Loucy (cell line): ENCODE measurements at regions not wholly inside any gene's neighbourhood (a gene's known extent, or its start where the extent isn't known, plus 50 kb on each side); places are given as distances from the start of the nearest gene placed in this dataset.

ENCODE experiments used
- H2AFZ ChIP-seq: fragments of 200-600 bp; sonication (generic); 2 replicates; pipeline ENCODE4 v1.6.0; 2016; ENCODE audit warnings: antibody characterized with exemption, mild to moderate bottlenecking, low read length, moderate library complexity
- H3F3A ChIP-seq: fragments of 200-600 bp; 2 replicates; pipeline ENCODE4 v1.6.0; 2016; ENCODE audit warnings: antibody characterized with exemption, low read depth, mild to moderate bottlenecking
- H3K27me3 ChIP-seq: fragments of 200-600 bp; sonication (generic); 2 replicates; pipeline ENCODE4 v1.6.1; 2014; ENCODE audit warnings: low read length, mild to moderate bottlenecking; ENCODE audit not compliant: insufficient read depth, poor library complexity, severe bottlenecking
- H3K36me3 ChIP-seq: fragments of 200-600 bp; sonication (generic); 2 replicates; pipeline ENCODE4 v1.6.1; 2016; ENCODE audit warnings: low read length; ENCODE audit not compliant: insufficient read depth
- H3K4me1 ChIP-seq: fragments of 200-600 bp; sonication (generic); 2 replicates; pipeline ENCODE4 v1.5.1; 2014; ENCODE audit warnings: low read length, mild to moderate bottlenecking; ENCODE audit not compliant: insufficient read depth, poor library complexity, severe bottlenecking
- H3K4me2 ChIP-seq: fragments of 200-600 bp; sonication (generic); 2 replicates; pipeline ENCODE4 v1.6.0; 2014; ENCODE audit warnings: antibody characterized with exemption, low read length, low read depth, mild to moderate bottlenecking; ENCODE audit not compliant: poor library complexity, severe bottlenecking
- H3K4me3 ChIP-seq: fragments of 200-600 bp; sonication (generic); 2 replicates; pipeline ENCODE4 v1.5.1; 2014; ENCODE audit warnings: low read length, mild to moderate bottlenecking, mixed read lengths; ENCODE audit not compliant: poor library complexity, severe bottlenecking
- H3K79me2 ChIP-seq: fragments of 200-600 bp; sonication (generic); 2 replicates; pipeline ENCODE4 v1.6.1; 2014; ENCODE audit warnings: low read length; ENCODE audit not compliant: insufficient read depth
- H3K9ac ChIP-seq: fragments of 200-600 bp; sonication (generic); 2 replicates; pipeline ENCODE4 v1.6.0; 2014; ENCODE audit warnings: mild to moderate bottlenecking, low read depth, low read length, moderate library complexity; ENCODE audit not compliant: poor library complexity, severe bottlenecking
- H3K9me2 ChIP-seq: fragments of 200-600 bp; sonication (generic); replicated peaks from 2 replicates; pipeline ENCODE4 v1.6.1; 2016; ENCODE audit warnings: low read depth, low read length, mixed read lengths
- H3K9me3 ChIP-seq: fragments of 200-600 bp; sonication (generic); 2 replicates; pipeline ENCODE4 v1.6.1; 2014; ENCODE audit warnings: mild to moderate bottlenecking, antibody characterized with exemption, low read length, low read depth; ENCODE audit not compliant: insufficient read depth
- H4K20me1 ChIP-seq: fragments of 200-600 bp; sonication (generic); 2 replicates; pipeline ENCODE4 v1.6.0; 2014; ENCODE audit warnings: antibody characterized with exemption, low read length, mild to moderate bottlenecking; ENCODE audit not compliant: insufficient read depth, poor library complexity, severe bottlenecking
- EZH2phosphoT487 ChIP-seq: fragments of 200-600 bp; IDR thresholded peaks from 2 replicates; pipeline ENCODE4 v1.6.1; 2018; ENCODE audit warnings: antibody characterized with exemption, mild to moderate bottlenecking, moderate library complexity, borderline replicate concordance
- TF ChIP-seq, protein P1 (sequence below): fragments of 200-600 bp; sonication (generic); conservative IDR thresholded peaks from 2 replicates; pipeline ENCODE4 v1.5.1; 2014; ENCODE audit warnings: mild to moderate bottlenecking, antibody characterized with exemption, low read length

- Histone ChIP-seq H3K4me3 (no peak overlapping the region), H3K9ac (no peak overlapping the region), H2AFZ (no peak overlapping the region), H3K36me3 (no peaks in the 10 kb centered on the region), H3K4me1 (no peaks in the 10 kb centered on the region), H3K9me3 (peaks cover 17% of the 10 kb centered on the region; the same call in 1 of the 2 replicates), H4K20me1 (no peaks in the 10 kb centered on the region), H3K27me3 (no peaks in the 10 kb centered on the region), H3K9me2 (no peaks in the 10 kb centered on the region), H3F3A (no peaks in the 10 kb centered on the region), H3K4me2 (no peak overlapping the region), H3K79me2 (no peaks in the 10 kb centered on the region)
- TF ChIP-seq, protein P1, sequence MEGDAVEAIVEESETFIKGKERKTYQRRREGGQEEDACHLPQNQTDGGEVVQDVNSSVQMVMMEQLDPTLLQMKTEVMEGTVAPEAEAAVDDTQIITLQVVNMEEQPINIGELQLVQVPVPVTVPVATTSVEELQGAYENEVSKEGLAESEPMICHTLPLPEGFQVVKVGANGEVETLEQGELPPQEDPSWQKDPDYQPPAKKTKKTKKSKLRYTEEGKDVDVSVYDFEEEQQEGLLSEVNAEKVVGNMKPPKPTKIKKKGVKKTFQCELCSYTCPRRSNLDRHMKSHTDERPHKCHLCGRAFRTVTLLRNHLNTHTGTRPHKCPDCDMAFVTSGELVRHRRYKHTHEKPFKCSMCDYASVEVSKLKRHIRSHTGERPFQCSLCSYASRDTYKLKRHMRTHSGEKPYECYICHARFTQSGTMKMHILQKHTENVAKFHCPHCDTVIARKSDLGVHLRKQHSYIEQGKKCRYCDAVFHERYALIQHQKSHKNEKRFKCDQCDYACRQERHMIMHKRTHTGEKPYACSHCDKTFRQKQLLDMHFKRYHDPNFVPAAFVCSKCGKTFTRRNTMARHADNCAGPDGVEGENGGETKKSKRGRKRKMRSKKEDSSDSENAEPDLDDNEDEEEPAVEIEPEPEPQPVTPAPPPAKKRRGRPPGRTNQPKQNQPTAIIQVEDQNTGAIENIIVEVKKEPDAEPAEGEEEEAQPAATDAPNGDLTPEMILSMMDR: no peak
- TF ChIP-seq EZH2phosphoT487: no peak
These were observed 121.8 kb upstream of the VSTM2B start for GRCh38 chr19:29404015-29404414.

DNA sequence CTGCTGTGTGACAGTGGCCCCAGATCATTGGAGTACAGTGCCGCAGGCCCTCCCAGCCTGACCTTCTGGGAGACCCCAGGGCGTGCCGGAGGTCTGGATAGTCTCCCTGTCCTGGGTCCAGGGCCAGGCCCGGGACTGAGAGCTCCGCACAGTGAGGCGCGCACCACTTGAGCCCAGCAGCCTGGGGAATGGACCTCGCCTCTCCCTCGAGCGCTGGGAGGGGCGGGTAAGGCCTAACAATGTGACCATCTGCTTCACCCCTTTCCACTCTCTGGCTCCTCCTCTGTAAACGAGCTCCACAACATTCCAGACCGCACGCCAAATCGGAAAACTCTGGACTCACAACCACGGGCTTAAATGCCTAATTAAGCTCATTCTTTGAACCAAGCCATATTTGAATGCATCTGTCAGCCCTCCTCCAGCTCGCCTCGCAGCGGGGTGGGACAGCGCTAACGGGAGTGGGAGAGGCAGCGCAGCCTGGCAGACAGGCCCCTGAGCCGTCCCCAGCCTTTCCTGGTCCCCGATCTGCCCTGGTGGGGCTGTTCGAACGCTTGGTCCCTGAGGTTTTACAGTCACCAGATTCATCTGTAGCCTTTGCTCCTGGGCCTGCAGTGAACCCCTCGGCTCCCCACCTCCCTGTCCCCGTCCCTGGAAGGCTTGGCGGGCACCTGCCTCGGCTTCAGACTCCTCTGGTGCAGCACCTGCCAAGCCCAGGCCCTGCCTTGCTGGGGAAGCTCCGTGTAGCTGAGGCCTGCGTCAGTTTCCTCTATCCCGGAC is 120.7 kb upstream of the VSTM2B start:
- Histone ChIP-seq H3K9me3 (peaks cover 13% of the 10 kb centered on the region; the same call in 1 of the 2 replicates), H2AFZ (no peak overlapping the region), H3K27me3 (no peaks in the 10 kb centered on the region), H3K4me1 (no peaks in the 10 kb centered on the region), H3K9me2 (no peaks in the 10 kb centered on the region), H3K4me3 (no peak overlapping the region), H3K9ac (no peak overlapping the region), H3K36me3 (no peaks in the 10 kb centered on the region), H3K4me2 (no peak overlapping the region), H3F3A (no peaks in the 10 kb centered on the region), H4K20me1 (no peaks in the 10 kb centered on the region), H3K79me2 (no peaks in the 10 kb centered on the region)
- TF ChIP-seq EZH2phosphoT487: no peak
- TF ChIP-seq, protein P1: no peak

DNA sequence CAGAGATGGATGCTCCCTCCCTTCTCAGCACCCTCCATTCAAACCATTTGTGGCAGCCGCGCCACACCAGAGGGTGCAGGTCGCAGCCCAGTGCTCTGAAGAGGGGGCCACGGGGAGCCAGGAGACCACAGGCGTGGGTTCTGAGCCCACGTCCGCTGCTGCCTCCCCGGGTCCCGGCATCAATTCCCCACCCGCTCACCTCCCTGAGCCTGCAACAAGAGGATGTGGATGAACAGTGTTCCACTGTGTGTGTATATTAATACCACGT is 120.1 kb upstream of the VSTM2B start:
- Histone ChIP-seq H3K4me1 (no peaks in the 10 kb centered on the region), H3K4me3 (no peak overlapping the region), H3K79me2 (no peaks in the 10 kb centered on the region), H3K36me3 (no peaks in the 10 kb centered on the region), H3K9me2 (no peaks in the 10 kb centered on the region), H3K27me3 (no peaks in the 10 kb centered on the region), H2AFZ (no peak overlapping the region), H3F3A (no peaks in the 10 kb centered on the region), H4K20me1 (no peaks in the 10 kb centered on the region), H3K9me3 (peaks cover 13% of the 10 kb centered on the region; the same call in 1 of the 2 replicates), H3K9ac (no peak overlapping the region), H3K4me2 (no peak overlapping the region)
- TF ChIP-seq, protein P1: no peak
- TF ChIP-seq EZH2phosphoT487: no peak
